HK-2 (cell line): ENCODE measurements at regions not wholly inside any gene's neighbourhood (a gene's known extent, or its start where the extent isn't known, plus 50 kb on each side); places are given as distances from the start of the nearest gene placed in this dataset.
A peak's percentile ranks its signal among the peaks of the same experiment; 100 is the strongest.

ENCODE experiments used
- DNase-seq: peaks from one replicate; pipeline ENCODE4 v3.0.0-alpha.2; 2018; ENCODE audit not compliant: unreplicated experiment

- DNase-seq = peak; percentile 26
Measured at GRCh38 chrX:44042751-44043150, 69.6 kb upstream of the NDP start.

DNA sequence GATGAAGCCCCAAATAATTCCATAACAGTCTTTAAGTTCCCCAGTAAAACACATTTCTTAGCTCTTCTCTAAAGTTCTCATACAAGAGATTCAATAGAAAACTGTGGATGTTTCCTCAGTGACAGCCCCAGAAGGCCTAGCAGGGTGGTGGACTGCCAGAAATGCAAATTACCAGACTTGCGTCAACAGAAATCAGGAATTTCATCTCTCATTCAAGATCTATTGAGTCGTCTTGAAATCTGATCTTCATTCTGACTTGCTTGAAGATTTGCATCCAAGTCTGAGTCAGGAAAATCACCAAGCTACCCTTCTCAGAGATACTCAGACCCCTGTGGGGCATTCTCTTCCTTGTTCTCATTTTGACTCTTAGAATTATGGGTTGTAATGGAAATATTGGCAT is 68.9 kb upstream of the NDP start:
- no peak for DNase-seq

GRCh38 chrX:44040406-44040805 is 67.2 kb upstream of the NDP start:
- no peak for DNase-seq

DNA sequence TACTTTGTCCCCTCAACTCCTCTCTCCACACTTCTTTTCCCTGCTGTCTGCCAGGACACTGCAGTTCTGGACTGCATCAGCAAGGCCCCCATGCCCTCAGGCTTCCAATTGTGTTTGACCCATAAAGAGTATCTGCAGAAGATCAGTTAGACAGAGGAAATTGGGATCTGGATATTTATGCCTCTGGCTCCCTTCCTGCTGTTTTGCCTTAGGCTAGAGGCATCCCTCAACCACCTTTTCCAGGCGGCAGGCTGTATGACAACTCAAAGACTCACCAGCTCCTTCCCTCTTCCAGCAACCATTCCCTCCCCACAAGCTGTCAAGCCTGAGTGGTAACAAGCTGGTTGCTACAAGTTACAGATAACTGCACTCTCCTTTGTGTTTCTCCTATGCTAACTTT is 66.4 kb upstream of the NDP start:
- no peak for DNase-seq

DNA sequence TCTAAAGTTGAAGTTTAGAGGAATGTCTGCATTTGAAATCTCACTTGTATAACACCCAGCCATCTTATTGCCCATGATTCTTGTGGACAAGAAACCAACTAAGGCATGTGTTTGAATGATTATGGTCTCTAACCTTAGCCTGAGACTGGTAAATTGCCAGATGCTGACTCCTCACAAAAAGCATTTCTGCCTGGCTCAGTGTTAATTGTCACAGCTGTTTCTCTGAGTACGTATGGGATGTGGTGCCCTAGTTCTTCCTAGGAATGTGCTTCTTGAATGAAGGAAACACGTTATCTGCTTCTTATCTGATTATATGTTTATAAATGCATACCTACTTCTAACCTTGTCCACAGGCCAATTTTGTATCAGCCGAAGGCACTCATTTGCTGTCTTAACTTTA is 63.1 kb upstream of the NDP start:
- no peak for DNase-seq

- no peak for DNase-seq
Measured at GRCh38 chrX:44035571-44035970, 62.4 kb upstream of the NDP start.

DNA sequence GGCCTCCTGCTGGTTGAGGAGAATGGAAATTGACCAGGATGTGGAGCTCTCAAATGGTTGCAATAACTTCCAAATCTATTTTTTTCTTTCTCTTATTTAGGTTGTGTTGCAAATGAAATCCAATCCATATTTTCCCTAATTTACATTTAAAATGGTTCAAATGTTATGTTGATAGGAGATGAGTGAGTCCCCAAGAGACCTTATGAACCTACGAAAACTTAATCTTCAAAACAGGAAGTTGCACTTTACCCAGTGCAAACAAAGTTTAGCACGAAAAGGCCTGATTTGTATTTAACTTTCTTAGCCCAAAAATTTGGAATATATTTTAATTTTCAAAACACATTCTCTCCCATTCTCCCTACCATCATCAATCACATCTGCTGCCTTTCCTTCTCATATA is 59.3 kb upstream of the NDP start:
- DNase-seq = no peak

GRCh38 chrX:44025555-44025954 is 52.4 kb upstream of the NDP start:
- no peak for DNase-seq
